Spleen (tissue), 11 donors: ENCODE measurements at regions not wholly inside any gene's neighbourhood (a gene's known extent, or its start where the extent isn't known, plus 50 kb on each side); places are given as distances from the start of the nearest gene placed in this dataset.

ENCODE experiments used
- DNase-seq: peaks from one replicate; pipeline ENCODE4 v3.0.0-alpha.2; 2020
- H3K27ac ChIP-seq, 8 donors: fragments of 200-600 bp; sonication (generic) in 7 of 8; 1 replicate in 4 of 8; 2 replicates in 4 of 8; pipeline versions ENCODE4 v1.5.0 to v1.8.0; 2016 to 2021; ENCODE audit warnings: inconsistent platforms in 4 of 8, mild to moderate bottlenecking in 4 of 8, moderate library complexity in 1 of 8
- H3K27me3 ChIP-seq, 7 donors: fragments of 200-600 bp; sonication (generic) in 6 of 7; replicated peaks in 1 of 7; 1 replicate in 4 of 7; 2 replicates in 3 of 7; pipeline versions ENCODE4 v1.5.0 to v1.8.0; 2016 to 2021; ENCODE audit warnings: inconsistent platforms in 3 of 7, mild to moderate bottlenecking in 1 of 7
- H3K36me3 ChIP-seq, 6 donors: fragments of 200-600 bp; sonication (generic) in 5 of 6; 1 replicate in 4 of 6; 2 replicates in 2 of 6; pipeline versions ENCODE4 v1.5.0 to v1.8.0; 2016 to 2021; ENCODE audit warnings: inconsistent platforms in 2 of 6
- H3K4me1 ChIP-seq, 6 donors: fragments of 200-600 bp; sonication (generic) in 5 of 6; 1 replicate in 3 of 6; 2 replicates in 3 of 6; pipeline versions ENCODE4 v1.5.0 to v1.8.0; 2016 to 2021; ENCODE audit warnings: inconsistent platforms in 3 of 6
- H3K4me3 ChIP-seq, 8 donors: fragments of 200-600 bp; sonication (generic) in 7 of 8; 1 replicate in 4 of 8; 2 replicates in 4 of 8; pipeline versions ENCODE4 v1.5.0 to v1.8.0; 2016 to 2021; ENCODE audit warnings: inconsistent platforms in 4 of 8, mild to moderate bottlenecking in 4 of 8, moderate library complexity in 2 of 8
- H3K9me3 ChIP-seq, 8 donors: fragments of 200-600 bp; sonication (generic) in 7 of 8; 1 replicate in 4 of 8; 2 replicates in 4 of 8; pipeline versions ENCODE4 v1.5.0 to v1.8.0; 2016 to 2021; ENCODE audit warnings: inconsistent platforms in 4 of 8
- CTCF ChIP-seq, 11 experiments: fragments of 200-600 bp in 7 of 11; fragments of 450-650 bp in 4 of 11; sonication (generic) in 4 of 11; IDR thresholded peaks in 8 of 11; conservative IDR thresholded peaks in 3 of 11; 1 replicate in 7 of 11; 2 replicates in 4 of 11; pipeline versions ENCODE4 v1.4.0 to v1.8.0; 2016 to 2021; ENCODE audit warnings: antibody characterized with exemption in 11 of 11, inconsistent platforms in 4 of 11, mild to moderate bottlenecking in 1 of 11
- POLR2A ChIP-seq, 3 donors: fragments of 450-650 bp; IDR thresholded peaks; one replicate each; pipeline ENCODE4 v1.5.1; 2017; ENCODE audit warnings: antibody characterized with exemption in 3 of 3, mild to moderate bottlenecking in 1 of 3
- POLR2AphosphoS5 ChIP-seq, 3 donors: sonication (generic); formaldehyde crosslinking; IDR thresholded peaks; one replicate each; pipeline ENCODE4 v1.5.1; 2017; ENCODE audit warnings: antibody characterized with exemption in 3 of 3
- WGBS, 5 donors: extraction: QIAGEN DNeasy Blood & Tissue Kit in 3 of 5; methylation state at CpG; one replicate each; pipeline versions ENCODE4 v1.1.5 to v1.1.7; 2013 to 2018; 5-methylcytosine and 5-hydroxymethylcytosine counted together
- intact Hi-C: fragments of 100-400 bp; cut with DNase I; formaldehyde crosslinking; loops from one replicate; pipeline ENCODE4 v1.15.0; 2023; ENCODE audit warnings: low total_unique reads
- donor health status: healthy with polysubstance abuse.
- donor health status: DM: no; HTN: no; CAD: no; lungs with moderate emphysema.
- donor health status: DM: no; HTN: no; CAD: no.
- donor health status: Bipolar disorder and iron deficiency.
- donor health status: healthy.
- donor health status: DM: no; HTN: no; CAD: no.
- donor health status: DM: yes; HTN: yes; CAD: no.

GRCh38 chrX:68898598-68898997 lies 69.8 kb downstream of the EFNB1 start:
- no peaks in the 10 kb centered on the region for H3K9me3 ChIP-seq
- no peak for TF ChIP-seq POLR2A (IDR thresholded peaks at IDR 0.05)
- TF ChIP-seq POLR2AphosphoS5 (IDR thresholded peaks at IDR 0.05), result no peak
- TF ChIP-seq CTCF (IDR thresholded peaks at IDR 0.05 in 8 of 11, conservative IDR thresholded peaks at IDR 0.05 in 3 of 11), result no peak
- intact Hi-C loops, result no loop called here
- H3K27ac ChIP-seq, result no peak overlapping the region
- DNase-seq, result peak; percentile 65
- no peaks in the 10 kb centered on the region for H3K36me3 ChIP-seq
- H3K4me3 ChIP-seq, result no peak overlapping the region
- 84 to 99% (median 92%) methylated on average over 6 to 8 of the region's 8 CpGs for WGBS, 5 donors
- H3K27me3 ChIP-seq, result no peaks in the 10 kb centered on the region
- H3K4me1 ChIP-seq, result peaks cover 0 to 30% (median 15%) of the 10 kb centered on the region in 6 donors

- Histone ChIP-seq H3K4me1 (peaks cover 0 to 30% (median 15%) of the 10 kb centered on the region in 6 donors), H3K4me3 (no peak overlapping the region), H3K36me3 (no peaks in the 10 kb centered on the region), H3K27me3 (peaks cover 0 to 7% (median 0%) of the 10 kb centered on the region in 7 donors), H3K27ac (no peak overlapping the region), H3K9me3 (no peaks in the 10 kb centered on the region)
- WGBS, 5 donors, result 83 to 94% (median 87%) methylated on average over 7 to 8 of the region's 8 CpGs
- no peak for TF ChIP-seq CTCF (IDR thresholded peaks at IDR 0.05 in 8 of 11, conservative IDR thresholded peaks at IDR 0.05 in 3 of 11)
- TF ChIP-seq POLR2A (IDR thresholded peaks at IDR 0.05), result no peak
- no peak for TF ChIP-seq POLR2AphosphoS5 (IDR thresholded peaks at IDR 0.05)
- intact Hi-C loops, result no loop called here
- peak; percentile 50 for DNase-seq
These were observed 68.5 kb downstream of the EFNB1 start for GRCh38 chrX:68897118-68897945.

GRCh38 chrX:68896581-68896980 lies 67.8 kb downstream of the EFNB1 start:
- Histone ChIP-seq H3K9me3 (no peaks in the 10 kb centered on the region), H3K27me3 (peaks cover 0 to 11% (median 0%) of the 10 kb centered on the region in 7 donors), H3K36me3 (no peaks in the 10 kb centered on the region), H3K27ac (no peak overlapping the region), H3K4me3 (no peak overlapping the region), H3K4me1 (peaks cover 0 to 30% (median 15%) of the 10 kb centered on the region in 6 donors)
- peak; percentile 33 for DNase-seq
- TF ChIP-seq POLR2AphosphoS5 (IDR thresholded peaks at IDR 0.05) (no peak), POLR2A (IDR thresholded peaks at IDR 0.05) (no peak)
- 54 to 74% (median 63%) methylated on average over 6 of the region's 6 CpGs for WGBS, 5 donors
- intact Hi-C loops, result no loop called here

GRCh38 chrX:68895778-68896177 lies 67.0 kb downstream of the EFNB1 start:
- intact Hi-C loops, result no loop called here
- WGBS, 5 donors, result 40 to 60% (median 54%) methylated on average over 1 to 5 of the region's 5 CpGs
- TF ChIP-seq POLR2A (IDR thresholded peaks at IDR 0.05), result no peak
- TF ChIP-seq CTCF (IDR thresholded peaks at IDR 0.05 in 8 of 11, conservative IDR thresholded peaks at IDR 0.05 in 3 of 11), result no peak
- no peak for TF ChIP-seq POLR2AphosphoS5 (IDR thresholded peaks at IDR 0.05)

More at GRCh38 chrX:68895778-68896177, 67.0 kb downstream of the EFNB1 start:
- Histone ChIP-seq H3K27ac (peak overlapping the region in 7 of 8 donors; percentile 60 to 78 (median 72)), H3K9me3 (no peaks in the 10 kb centered on the region), H3K4me3 (no peak overlapping the region), H3K36me3 (no peaks in the 10 kb centered on the region), H3K27me3 (peaks cover 0 to 11% (median 0%) of the 10 kb centered on the region in 7 donors), H3K4me1 (peaks cover 0 to 30% (median 15%) of the 10 kb centered on the region in 6 donors)
- DNase-seq, result peak; percentile 68
